ENCODE measurements at regions not wholly inside any gene's neighbourhood (a gene's known extent, or its start where the extent isn't known, plus 50 kb on each side); places are given as distances from the start of the nearest gene placed in this dataset.

DNA sequence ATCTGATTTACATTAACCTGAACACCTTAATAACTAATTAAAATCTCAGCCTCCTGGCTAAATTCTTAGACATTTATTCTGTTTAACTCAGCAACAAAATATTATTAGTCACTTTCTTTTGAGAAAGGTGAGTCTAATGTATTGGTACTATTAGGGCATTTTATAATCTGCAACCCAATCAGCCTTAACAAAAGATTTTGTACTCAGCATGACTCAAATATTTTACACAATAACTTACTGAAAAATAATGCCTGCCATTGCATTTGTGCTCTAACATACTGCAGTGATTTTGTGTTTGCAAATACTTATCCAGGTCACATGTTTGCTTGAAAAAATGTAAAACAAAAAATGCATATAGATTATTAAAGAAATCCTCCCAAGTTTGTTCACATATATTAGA, 1129.9 kb downstream of the TAF11L14 start:
- TF ChIP-seq POLR2A (IDR thresholded peaks at IDR 0.05), result no peak
- TF ChIP-seq, protein P1, sequence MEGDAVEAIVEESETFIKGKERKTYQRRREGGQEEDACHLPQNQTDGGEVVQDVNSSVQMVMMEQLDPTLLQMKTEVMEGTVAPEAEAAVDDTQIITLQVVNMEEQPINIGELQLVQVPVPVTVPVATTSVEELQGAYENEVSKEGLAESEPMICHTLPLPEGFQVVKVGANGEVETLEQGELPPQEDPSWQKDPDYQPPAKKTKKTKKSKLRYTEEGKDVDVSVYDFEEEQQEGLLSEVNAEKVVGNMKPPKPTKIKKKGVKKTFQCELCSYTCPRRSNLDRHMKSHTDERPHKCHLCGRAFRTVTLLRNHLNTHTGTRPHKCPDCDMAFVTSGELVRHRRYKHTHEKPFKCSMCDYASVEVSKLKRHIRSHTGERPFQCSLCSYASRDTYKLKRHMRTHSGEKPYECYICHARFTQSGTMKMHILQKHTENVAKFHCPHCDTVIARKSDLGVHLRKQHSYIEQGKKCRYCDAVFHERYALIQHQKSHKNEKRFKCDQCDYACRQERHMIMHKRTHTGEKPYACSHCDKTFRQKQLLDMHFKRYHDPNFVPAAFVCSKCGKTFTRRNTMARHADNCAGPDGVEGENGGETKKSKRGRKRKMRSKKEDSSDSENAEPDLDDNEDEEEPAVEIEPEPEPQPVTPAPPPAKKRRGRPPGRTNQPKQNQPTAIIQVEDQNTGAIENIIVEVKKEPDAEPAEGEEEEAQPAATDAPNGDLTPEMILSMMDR (IDR thresholded peaks at IDR 0.05), result no peak

All from adrenal gland (tissue), 5 donors.